Fibroblast of lung (primary cell): ENCODE measurements at regions not wholly inside any gene's neighbourhood (a gene's known extent, or its start where the extent isn't known, plus 50 kb on each side); places are given as distances from the start of the nearest gene placed in this dataset.

ENCODE experiments used
- DNase-seq, 2 donors: peaks; one replicate each; pipeline versions ENCODE4 v3.0.0 to v3.0.0-alpha.2; 2010; ENCODE audit warnings: low read depth in 2 of 2
- H2AFZ ChIP-seq: 2 replicates; pipeline ENCODE4 v1.5.1; 2012; ENCODE audit warnings: low read length, control low read depth, inconsistent platforms
- H3K27ac ChIP-seq: 2 replicates; pipeline ENCODE4 v1.5.1; 2011; ENCODE audit warnings: low read length, control low read depth; ENCODE audit not compliant: insufficient read depth
- H3K27me3 ChIP-seq: 2 replicates; pipeline ENCODE4 v1.5.1; 2011; ENCODE audit warnings: mild to moderate bottlenecking, low read length; ENCODE audit not compliant: control insufficient read depth, insufficient read depth
- H3K36me3 ChIP-seq: 2 replicates; pipeline ENCODE4 v1.5.1; 2011; ENCODE audit warnings: low read length; ENCODE audit not compliant: control insufficient read depth, insufficient read depth
- H3K4me1 ChIP-seq: 2 replicates; pipeline ENCODE4 v1.5.1; 2011; ENCODE audit warnings: low read length; ENCODE audit not compliant: control insufficient read depth, insufficient read depth; ENCODE audit errors: extremely low read depth
- H3K4me2 ChIP-seq: 2 replicates; pipeline ENCODE4 v1.5.1; 2011; ENCODE audit warnings: low read length, control low read depth; ENCODE audit not compliant: insufficient read depth; ENCODE audit errors: extremely low read depth
- H3K4me3 ChIP-seq, 4 experiments: fragments of 200-600 bp in 1 of 4; sonication (generic) in 1 of 4; replicated peaks in 1 of 4; 2 replicates each; pipeline ENCODE4 v1.5.1; 2011 to 2016; ENCODE audit warnings: low read length in 4 of 4, low read depth in 3 of 4, mild to moderate bottlenecking in 3 of 4, control low read depth in 2 of 4, inconsistent platforms in 1 of 4, mixed read lengths in 1 of 4; ENCODE audit not compliant: insufficient read depth in 1 of 4; ENCODE audit errors: control extremely low read depth in 1 of 4
- H3K79me2 ChIP-seq: 2 replicates; pipeline ENCODE4 v1.5.1; 2012; ENCODE audit warnings: mild to moderate bottlenecking, low read length, inconsistent platforms; ENCODE audit not compliant: control insufficient read depth, insufficient read depth
- H3K9ac ChIP-seq: 2 replicates; pipeline ENCODE4 v1.5.1; 2011; ENCODE audit warnings: mild to moderate bottlenecking, low read length, control low read depth; ENCODE audit not compliant: insufficient read depth
- H3K9me3 ChIP-seq: 2 replicates; pipeline ENCODE4 v1.5.1; 2012; ENCODE audit warnings: low read depth, low read length; ENCODE audit not compliant: control insufficient read depth, insufficient read depth
- H4K20me1 ChIP-seq: 2 replicates; pipeline ENCODE4 v1.5.1; 2011; ENCODE audit warnings: low read length; ENCODE audit not compliant: control insufficient read depth, insufficient read depth; ENCODE audit errors: extremely low read depth
- CTCF ChIP-seq, 2 donors: IDR thresholded peaks in 1 of 2; conservative IDR thresholded peaks in 1 of 2; 1 replicate in 1 of 2; 2 replicates in 1 of 2; pipeline ENCODE4 v1.5.1; 2011 to 2012; ENCODE audit warnings: low read length in 2 of 2, control low read depth in 1 of 2, inconsistent platforms in 1 of 2, low read depth in 1 of 2, mild to moderate bottlenecking in 1 of 2
- EZH2 ChIP-seq: IDR thresholded peaks from 2 replicates; pipeline ENCODE4 v1.5.1; 2012; ENCODE audit warnings: low read length, control low read depth, mild to moderate bottlenecking; ENCODE audit errors: missing control alignments

- H2AFZ ChIP-seq = no peak overlapping the region
- no peak for TF ChIP-seq CTCF (conservative IDR thresholded peaks at IDR 0.05 in 1 of 2, IDR thresholded peaks at IDR 0.05 in 1 of 2; ENCODE audit: low read depth in 1 of 2, low read length in 2 of 2)
- no peak for TF ChIP-seq EZH2
- H4K20me1 ChIP-seq = no peaks in the 10 kb centered on the region
- H3K27ac ChIP-seq = no peak overlapping the region
- no peak overlapping the region for H3K4me2 ChIP-seq
- H3K36me3 ChIP-seq = no peaks in the 10 kb centered on the region
- no peaks in the 10 kb centered on the region for H3K9me3 ChIP-seq
- no peak overlapping the region for H3K4me3 ChIP-seq
- H3K27me3 ChIP-seq = no peaks in the 10 kb centered on the region
- no peaks in the 10 kb centered on the region for H3K79me2 ChIP-seq
- no peaks in the 10 kb centered on the region for H3K4me1 ChIP-seq
- no peak for DNase-seq
- no peak overlapping the region for H3K9ac ChIP-seq
These were observed 379.8 kb downstream of the SIPA1L2 start for GRCh38 chr1:232249861-232250777.

GRCh38 chr1:232249339-232249738, 380.6 kb downstream of the SIPA1L2 start:
- H3K79me2 ChIP-seq = no peaks in the 10 kb centered on the region
- no peaks in the 10 kb centered on the region for H4K20me1 ChIP-seq
- no peak overlapping the region for H3K4me2 ChIP-seq
- H3K36me3 ChIP-seq = no peaks in the 10 kb centered on the region
- no peaks in the 10 kb centered on the region for H3K27me3 ChIP-seq
- TF ChIP-seq CTCF (conservative IDR thresholded peaks at IDR 0.05 in 1 of 2, IDR thresholded peaks at IDR 0.05 in 1 of 2; ENCODE audit: low read depth in 1 of 2, low read length in 2 of 2) = no peak
- no peak for TF ChIP-seq EZH2
- no peak overlapping the region for H3K4me3 ChIP-seq
- no peak overlapping the region for H3K9ac ChIP-seq
- no peaks in the 10 kb centered on the region for H3K9me3 ChIP-seq
- DNase-seq = peak in 1 of 2 donors; percentile 15
- no peak overlapping the region for H3K27ac ChIP-seq
- H2AFZ ChIP-seq = no peak overlapping the region
- H3K4me1 ChIP-seq = no peaks in the 10 kb centered on the region

- Histone ChIP-seq H4K20me1 (no peaks in the 10 kb centered on the region), H3K4me2 (no peak overlapping the region), H3K9ac (no peak overlapping the region), H3K4me3 (no peak overlapping the region), H2AFZ (no peak overlapping the region), H3K79me2 (no peaks in the 10 kb centered on the region), H3K27ac (no peak overlapping the region), H3K9me3 (no peaks in the 10 kb centered on the region), H3K36me3 (no peaks in the 10 kb centered on the region), H3K27me3 (no peaks in the 10 kb centered on the region), H3K4me1 (no peaks in the 10 kb centered on the region)
- DNase-seq = no peak
- TF ChIP-seq EZH2 (no peak), CTCF (conservative IDR thresholded peaks at IDR 0.05 in 1 of 2, IDR thresholded peaks at IDR 0.05 in 1 of 2; ENCODE audit: low read depth in 1 of 2, low read length in 2 of 2) (no peak)
These were observed 381.6 kb downstream of the SIPA1L2 start for GRCh38 chr1:232248276-232248820.
